Thoracic aorta (tissue), 2 donors: ENCODE measurements at regions not wholly inside any gene's neighbourhood (a gene's known extent, or its start where the extent isn't known, plus 50 kb on each side); places are given as distances from the start of the nearest gene placed in this dataset.
A peak's percentile ranks its signal among the peaks of the same experiment; 100 is the strongest.

Experiments used
- ATAC-seq: fragments of 150-250 bp; one replicate; pipeline ENCODE4 v1.8.0; 2017; ENCODE audit warnings: low read depth; ENCODE audit not compliant: insufficient number of reproducible peaks, low FRiP score
- DNase-seq: peaks from one replicate; pipeline ENCODE4 v3.0.0-alpha.2; 2020; ENCODE audit warnings: low spot score
- H3K27ac ChIP-seq, 2 donors: fragments of 200-600 bp; sonication (generic); 1 replicate in 1 of 2; 2 replicates in 1 of 2; pipeline ENCODE4 v1.5.1; 2016; ENCODE audit warnings: mild to moderate bottlenecking in 2 of 2, moderate library complexity in 2 of 2
- H3K27me3 ChIP-seq: fragments of 200-600 bp; sonication (generic); replicated peaks from 2 replicates; pipeline ENCODE4 v1.6.0; 2016; ENCODE audit warnings: mild to moderate bottlenecking; ENCODE audit not compliant: insufficient read depth
- H3K36me3 ChIP-seq: fragments of 200-600 bp; sonication (generic); one replicate; pipeline ENCODE4 v1.5.1; 2016
- H3K4me1 ChIP-seq, 2 donors: fragments of 200-600 bp; sonication (generic); 1 replicate in 1 of 2; 2 replicates in 1 of 2; pipeline versions ENCODE4 v1.5.1 to v1.6.0; 2016; ENCODE audit warnings: low read depth in 2 of 2, mild to moderate bottlenecking in 1 of 2; ENCODE audit not compliant: control insufficient read depth in 1 of 2
- H3K4me3 ChIP-seq: fragments of 200-600 bp; sonication (generic); 2 replicates; pipeline ENCODE4 v1.5.1; 2016; ENCODE audit warnings: mild to moderate bottlenecking
- H3K9me3 ChIP-seq: fragments of 200-600 bp; sonication (generic); 2 replicates; pipeline ENCODE4 v1.5.1; 2016
- CTCF ChIP-seq: fragments of 200-600 bp; sonication (generic); IDR thresholded peaks from one replicate; pipeline ENCODE4 v1.5.1; 2019; ENCODE audit warnings: antibody characterized with exemption

GRCh38 chr2:18422432-18423165, 137.9 kb downstream of the RDH14 start:
- TF ChIP-seq CTCF, result no peak
- Histone ChIP-seq H3K4me3 (no peak overlapping the region), H3K27me3 (no peaks in the 10 kb centered on the region), H3K27ac (no peak overlapping the region), H3K36me3 (no peaks in the 10 kb centered on the region), H3K9me3 (no peaks in the 10 kb centered on the region), H3K4me1 (peaks cover 0 to 11% of the 10 kb centered on the region in 2 donors)
- ATAC-seq, result no peak
- no peak for DNase-seq

- Histone ChIP-seq H3K27me3 (no peaks in the 10 kb centered on the region), H3K36me3 (no peaks in the 10 kb centered on the region), H3K27ac (peak overlapping the region in 1 of 2 donors; percentile 6), H3K4me1 (peaks cover 6 to 13% of the 10 kb centered on the region in 2 donors), H3K9me3 (no peaks in the 10 kb centered on the region), H3K4me3 (no peak overlapping the region)
- ATAC-seq, result no peak
- TF ChIP-seq CTCF, result no peak
- no peak for DNase-seq
Measured at GRCh38 chr2:18413676-18414396, 146.6 kb downstream of the RDH14 start.

GRCh38 chr2:18412980-18413675, 147.3 kb downstream of the RDH14 start:
- Histone ChIP-seq H3K4me1 (peaks cover 6 to 13% of the 10 kb centered on the region in 2 donors), H3K27me3 (no peaks in the 10 kb centered on the region), H3K36me3 (no peaks in the 10 kb centered on the region), H3K4me3 (no peak overlapping the region), H3K27ac (peak overlapping the region in 1 of 2 donors; percentile 6), H3K9me3 (no peaks in the 10 kb centered on the region)
- DNase-seq, result no peak
- ATAC-seq, result no peak
- no peak for TF ChIP-seq CTCF

- Histone ChIP-seq H3K36me3 (no peaks in the 10 kb centered on the region), H3K9me3 (no peaks in the 10 kb centered on the region), H3K27ac (no peak overlapping the region), H3K27me3 (no peaks in the 10 kb centered on the region), H3K4me3 (no peak overlapping the region), H3K4me1 (peaks cover 6 to 13% of the 10 kb centered on the region in 2 donors)
- ATAC-seq, result no peak
- no peak for TF ChIP-seq CTCF
- DNase-seq, result no peak
Measured at GRCh38 chr2:18411626-18412025, 148.8 kb downstream of the RDH14 start.

GRCh38 chr2:18410543-18410942, 149.9 kb downstream of the RDH14 start:
- Histone ChIP-seq H3K27me3 (no peaks in the 10 kb centered on the region), H3K27ac (no peak overlapping the region), H3K36me3 (no peaks in the 10 kb centered on the region), H3K9me3 (no peaks in the 10 kb centered on the region), H3K4me3 (no peak overlapping the region), H3K4me1 (peaks cover 6 to 13% of the 10 kb centered on the region in 2 donors)
- no peak for ATAC-seq
- TF ChIP-seq CTCF, result no peak
- no peak for DNase-seq
